Caki2 (cell line): ENCODE measurements at regions not wholly inside any gene's neighbourhood (a gene's known extent, or its start where the extent isn't known, plus 50 kb on each side); places are given as distances from the start of the nearest gene placed in this dataset.
"Not testable (repeated sequence)": the region's sequence is repeated elsewhere in the genome, so short reads cannot be mapped to it uniquely, and the experiment has no call there.

Experiments used
- DNase-seq: peaks from one replicate; pipeline ENCODE4 v3.0.0-alpha.2; 2015; ENCODE audit warnings: low read depth
- in situ Hi-C: cut with HindIII; loops from 2 replicates; pipeline ENCODE4 v1.10.0; 2016; ENCODE audit warnings: low sequenced_read_pairs, low pct_unique_long_range_greater_than_20kb, mixed read lengths

DNA sequence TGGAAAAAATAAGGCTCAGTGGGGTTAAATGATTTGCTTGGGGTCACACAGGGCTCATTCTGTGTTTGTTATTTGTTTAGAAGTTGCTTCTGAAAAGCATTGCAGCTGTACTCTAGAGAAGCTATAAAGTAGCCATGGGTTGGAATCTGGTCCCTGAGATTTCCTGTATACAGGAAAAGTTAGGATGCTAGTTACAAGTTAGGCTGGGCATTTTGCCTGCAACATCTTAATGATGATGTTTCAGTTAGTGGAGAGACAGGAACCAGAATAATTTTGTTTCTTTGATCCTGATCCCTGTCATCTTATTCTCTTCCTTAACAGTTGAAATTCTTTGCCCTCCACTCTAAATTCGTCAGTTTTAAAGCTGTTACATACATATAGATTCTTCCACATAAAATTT, 445.3 kb downstream of the OTOL1 start:
- in situ Hi-C loops, result no loop called here
- DNase-seq, result no peak

DNA sequence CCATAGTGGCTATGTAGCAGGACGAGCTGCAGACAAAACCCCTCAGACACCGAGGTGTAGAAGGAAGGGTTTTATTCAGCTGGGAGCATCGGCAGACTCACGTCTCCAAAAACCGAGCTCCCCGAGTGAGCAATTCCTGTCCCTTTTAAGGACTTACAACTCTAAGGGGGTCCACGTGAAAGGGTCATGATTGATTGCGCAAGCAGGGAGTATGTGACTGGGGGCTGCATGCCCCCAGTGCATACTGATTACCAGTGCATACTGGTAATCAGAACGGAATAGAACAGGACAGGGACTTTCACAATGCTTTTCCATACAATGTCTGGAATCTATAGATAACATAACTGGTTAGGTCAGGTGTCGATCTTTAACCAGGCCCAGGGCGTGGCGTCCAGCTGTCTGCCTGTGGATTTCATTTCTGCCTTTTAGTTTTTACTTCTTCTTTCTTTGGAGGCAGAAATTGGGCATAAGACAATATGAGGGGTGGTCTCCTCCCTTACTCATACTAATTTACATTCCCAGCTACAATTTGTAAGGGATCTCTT, 447.3 kb downstream of the OTOL1 start:
- in situ Hi-C loops, DNase-seq: not testable (repeated sequence)

DNA sequence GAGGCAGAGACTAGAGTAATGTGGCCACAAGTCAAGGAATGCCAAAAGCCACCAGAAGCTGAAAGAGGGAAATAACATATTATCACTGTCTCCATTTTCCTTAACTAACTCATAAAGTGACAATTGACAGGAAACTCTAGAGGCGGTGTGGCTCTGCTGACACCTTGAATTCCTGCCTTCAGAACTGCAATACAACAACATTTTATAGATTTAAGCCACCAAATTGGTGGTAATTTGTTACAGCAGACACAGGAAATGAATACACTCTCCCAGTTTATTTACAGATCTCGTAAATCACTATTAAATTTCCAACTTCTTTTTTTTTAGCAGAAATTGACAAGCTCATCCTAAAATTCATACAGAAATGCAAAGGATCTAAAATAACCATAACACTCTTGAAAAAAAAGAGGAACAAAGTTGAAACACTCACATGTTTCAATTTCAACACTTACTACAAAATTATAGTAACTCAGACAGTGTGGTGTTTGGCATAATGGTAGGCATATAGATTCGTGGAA, 449.9 kb downstream of the OTOL1 start:
- in situ Hi-C loops, result no loop called here
- DNase-seq, result no peak

DNA sequence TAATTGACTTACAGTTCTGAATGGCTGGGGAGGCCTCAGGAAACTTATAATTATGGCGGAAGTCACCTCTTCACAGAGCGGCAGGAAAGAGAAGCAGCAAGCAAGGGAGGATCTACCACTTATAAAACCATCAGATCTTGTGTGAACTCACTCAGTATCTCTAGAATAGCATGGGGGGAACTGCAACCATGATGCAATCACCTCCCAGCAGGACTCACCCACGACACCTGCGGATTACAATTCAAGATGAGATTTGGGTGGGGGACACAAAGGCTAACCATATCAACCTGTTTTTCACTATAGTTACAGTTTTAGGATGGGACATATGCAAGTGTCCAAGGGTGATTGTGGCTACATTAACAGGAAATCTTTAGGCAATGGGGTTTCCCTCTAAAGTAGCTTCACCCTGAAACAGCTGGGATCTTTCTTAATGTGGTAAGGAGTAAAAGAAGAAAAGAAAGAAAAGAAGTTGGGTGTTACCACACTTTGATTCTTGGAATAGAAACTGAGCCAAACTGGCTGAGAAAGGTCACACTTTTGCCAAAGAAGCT, 453.8 kb downstream of the OTOL1 start:
- no peak for DNase-seq
- in situ Hi-C loops, result no loop called here

DNA sequence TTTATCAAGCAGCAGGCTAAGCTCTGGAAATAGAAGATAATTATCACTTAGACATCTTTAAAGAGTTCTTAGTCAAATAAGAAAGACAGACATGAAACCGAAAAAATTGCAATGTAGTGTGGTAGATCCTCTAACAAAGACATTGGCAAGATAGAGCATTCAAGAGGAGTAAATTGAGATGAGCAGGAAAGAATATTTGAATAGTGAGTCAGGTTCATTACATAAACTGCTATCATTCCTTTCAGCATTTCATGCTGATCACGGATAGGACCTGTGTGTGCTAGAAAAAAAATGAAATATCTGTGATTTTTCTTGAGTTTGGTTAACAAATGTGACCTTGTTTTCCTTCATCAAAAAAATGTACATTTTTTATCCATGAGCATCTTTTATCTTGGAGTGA, 460.9 kb downstream of the OTOL1 start:
- in situ Hi-C loops, result no loop called here
- DNase-seq, result no peak

DNA sequence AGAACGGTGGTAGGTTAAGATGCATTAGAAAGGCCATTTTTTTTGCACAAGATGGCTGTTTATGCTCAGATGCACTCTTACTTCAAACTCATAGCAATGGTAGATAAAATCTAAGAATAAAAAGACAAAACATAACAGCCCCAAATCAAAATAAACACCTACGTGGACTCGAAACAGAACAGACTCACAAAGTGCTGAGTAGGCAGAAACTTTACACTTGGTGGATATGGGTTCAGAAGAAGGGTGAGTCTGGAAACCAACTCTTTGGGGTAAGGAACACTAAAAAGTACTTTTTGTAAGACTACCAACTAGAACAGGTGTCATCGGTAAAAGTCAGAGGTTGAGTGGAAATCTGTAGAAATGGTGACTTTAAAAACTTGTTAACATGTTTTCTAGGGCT, 468.2 kb downstream of the OTOL1 start:
- no peak for DNase-seq
- in situ Hi-C loops, result no loop called here

DNA sequence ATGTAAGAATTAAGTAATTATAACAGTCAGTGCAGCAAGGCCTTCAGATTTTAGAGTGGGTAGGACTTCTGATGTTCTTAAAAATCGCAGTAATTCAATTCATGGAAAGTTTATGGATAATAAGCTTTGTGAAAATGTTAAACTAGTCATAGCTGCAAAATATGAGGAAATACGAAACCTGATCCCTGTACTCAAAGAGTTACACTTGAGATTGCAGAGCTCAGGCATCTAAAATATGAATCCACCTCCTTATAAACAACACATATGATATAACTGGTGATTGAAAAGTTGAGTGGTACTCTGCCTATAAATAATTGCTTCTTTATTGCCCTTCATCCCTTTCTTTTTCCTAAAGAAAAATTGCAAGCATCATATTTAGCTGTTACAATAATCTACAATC, 473.3 kb downstream of the OTOL1 start:
- in situ Hi-C loops, result no loop called here
- no peak for DNase-seq

DNA sequence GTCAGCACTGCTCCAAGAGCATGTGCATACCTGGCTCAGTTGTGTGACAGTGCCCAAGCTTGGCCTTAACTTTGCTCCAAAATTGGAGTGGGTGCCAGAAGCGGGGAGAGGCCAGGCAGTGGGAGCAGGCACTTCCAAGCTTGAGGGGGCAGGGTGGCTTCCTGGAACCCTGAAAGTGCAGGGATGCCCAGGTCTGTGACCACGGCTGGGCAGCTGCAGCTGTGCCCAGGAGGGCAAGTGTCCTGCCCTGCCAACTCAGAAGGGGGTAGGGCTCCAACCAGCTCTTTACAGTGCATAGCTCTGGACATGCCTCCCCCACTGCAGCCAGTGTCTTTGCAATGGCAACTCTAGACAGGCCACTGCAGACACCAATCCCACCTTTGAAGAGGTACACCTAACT, 478.6 kb downstream of the OTOL1 start:
- in situ Hi-C loops, result no loop called here
- no peak for DNase-seq

DNA sequence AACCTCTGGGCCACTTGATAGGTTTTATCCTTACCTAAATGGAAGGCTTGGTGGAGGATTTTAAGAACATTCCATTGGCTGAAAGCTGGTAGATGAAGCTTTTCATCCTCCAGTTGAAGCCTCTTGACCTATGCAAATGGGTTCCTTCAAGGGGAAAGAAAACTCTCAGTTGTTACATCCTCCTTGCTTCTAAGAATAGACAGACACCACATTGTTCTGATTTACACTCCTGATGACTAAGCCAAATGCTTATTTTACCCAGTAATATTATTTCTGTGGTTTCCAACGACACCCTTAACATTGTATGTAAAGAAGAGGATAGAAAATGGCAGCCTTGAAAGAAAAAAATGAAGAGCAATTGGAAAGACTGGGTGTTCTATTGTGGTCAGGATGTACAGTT, 480.5 kb downstream of the OTOL1 start:
- peak; percentile 51 for DNase-seq
- in situ Hi-C loops, result no loop called here

DNA sequence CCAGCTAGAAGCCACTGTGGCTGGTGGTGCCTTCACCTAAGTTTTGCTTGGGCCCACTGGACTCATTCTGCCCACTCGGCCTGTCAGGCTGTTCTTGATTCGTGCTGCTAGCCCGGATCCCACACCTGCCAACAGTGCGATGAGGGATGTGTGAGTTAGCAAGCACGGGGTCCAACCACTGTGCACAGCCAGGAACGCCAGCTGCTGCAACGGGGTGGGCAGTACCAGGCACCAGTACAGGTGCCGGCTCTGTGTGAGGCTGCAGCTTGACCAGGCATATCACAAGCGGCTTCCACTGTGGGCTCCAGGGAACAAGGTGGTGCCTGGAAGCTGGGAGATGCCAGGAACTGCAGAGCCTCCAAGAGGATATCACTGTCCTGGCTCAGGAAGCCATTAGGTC, 481.2 kb downstream of the OTOL1 start:
- in situ Hi-C loops, result no loop called here
- no peak for DNase-seq

DNA sequence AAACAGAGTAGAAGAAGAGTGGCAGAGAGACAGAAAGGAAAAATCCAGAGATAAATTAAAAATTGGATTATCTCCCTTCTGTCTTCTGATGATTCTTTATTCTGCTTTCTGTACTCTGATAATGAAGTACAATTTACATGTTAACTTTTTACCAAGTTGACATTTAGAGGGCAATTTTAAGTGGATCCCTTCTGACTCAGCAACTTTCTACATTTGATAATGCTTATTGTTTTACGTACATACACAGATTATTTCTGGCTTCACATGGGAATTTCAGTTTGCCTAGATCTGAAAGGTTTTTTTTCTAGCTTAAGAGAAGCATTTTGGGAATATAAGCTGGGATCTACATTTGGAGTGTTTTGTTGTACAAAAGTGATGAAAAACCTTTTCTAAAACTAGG, 491.3 kb downstream of the OTOL1 start:
- in situ Hi-C loops, result no loop called here
- no peak for DNase-seq

DNA sequence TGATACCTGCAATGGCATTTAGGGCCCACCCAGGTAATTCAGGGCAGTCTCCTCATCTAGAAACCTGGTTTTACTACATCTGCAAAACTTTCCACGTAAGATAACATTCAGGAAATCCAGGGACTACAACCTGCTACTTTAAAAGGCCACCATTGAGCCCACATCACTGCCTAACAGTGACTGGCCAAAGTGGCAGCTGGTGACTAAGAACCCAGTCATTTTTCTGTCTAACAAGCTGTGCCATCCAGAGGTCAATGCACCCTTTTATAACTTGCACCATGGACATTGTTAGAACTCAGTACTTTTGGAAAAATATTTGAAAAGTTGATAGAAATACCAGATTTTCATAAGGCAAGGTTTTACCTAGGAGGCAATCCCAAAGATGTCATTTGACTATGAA, 492.4 kb downstream of the OTOL1 start:
- DNase-seq, result peak; percentile 28
- in situ Hi-C loops, result no loop called here

DNA sequence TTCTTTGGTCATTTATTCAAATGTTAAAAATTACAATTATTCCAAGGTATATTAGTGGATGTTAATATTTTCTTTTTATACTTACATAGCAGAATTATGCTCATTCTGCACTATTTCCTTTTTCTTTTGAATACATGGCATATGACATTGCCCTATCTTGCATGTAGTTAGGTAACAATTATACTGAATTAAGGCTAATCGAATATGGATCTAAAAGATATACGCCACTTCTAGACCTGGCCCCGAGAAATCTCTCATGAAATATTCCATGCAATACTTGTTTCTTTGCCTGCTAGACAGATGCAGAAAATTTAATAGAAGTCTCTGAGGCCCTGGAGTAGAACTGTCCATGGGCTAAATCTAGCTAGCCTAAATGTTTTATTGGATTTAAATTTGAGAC, 493.4 kb downstream of the OTOL1 start:
- in situ Hi-C loops, result no loop called here
- DNase-seq, result no peak

DNA sequence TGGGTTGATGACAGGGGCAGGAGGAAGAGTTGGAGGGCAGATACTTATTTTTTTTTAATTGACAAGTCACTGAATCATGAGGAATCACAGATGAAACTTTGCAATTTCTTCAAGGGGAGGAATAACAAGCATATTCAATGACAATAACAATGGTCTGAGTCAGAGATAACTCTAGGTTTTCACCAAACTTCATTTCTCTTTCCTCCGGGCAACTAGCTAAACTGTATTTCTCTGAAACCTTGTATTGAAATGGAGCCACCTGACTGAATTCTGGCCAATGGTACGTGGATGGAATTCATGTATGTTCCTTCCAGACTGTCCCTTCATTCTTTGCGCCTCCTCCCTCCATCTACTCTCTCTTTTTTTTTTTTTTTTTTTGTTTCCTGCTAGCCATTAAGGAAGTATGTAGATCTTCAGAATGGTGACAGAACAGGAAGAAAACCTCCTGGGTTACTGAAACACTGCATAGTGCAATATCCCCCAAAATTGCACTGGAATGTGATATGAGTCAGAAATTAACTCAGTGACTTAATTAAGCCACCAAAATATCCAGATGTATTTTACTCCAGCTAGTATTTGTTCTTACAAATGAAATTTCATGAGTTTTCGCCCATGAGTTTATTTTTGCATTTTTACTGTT, 495.4 kb downstream of the OTOL1 start:
- DNase-seq, result no peak
- in situ Hi-C loops, result no loop called here

DNA sequence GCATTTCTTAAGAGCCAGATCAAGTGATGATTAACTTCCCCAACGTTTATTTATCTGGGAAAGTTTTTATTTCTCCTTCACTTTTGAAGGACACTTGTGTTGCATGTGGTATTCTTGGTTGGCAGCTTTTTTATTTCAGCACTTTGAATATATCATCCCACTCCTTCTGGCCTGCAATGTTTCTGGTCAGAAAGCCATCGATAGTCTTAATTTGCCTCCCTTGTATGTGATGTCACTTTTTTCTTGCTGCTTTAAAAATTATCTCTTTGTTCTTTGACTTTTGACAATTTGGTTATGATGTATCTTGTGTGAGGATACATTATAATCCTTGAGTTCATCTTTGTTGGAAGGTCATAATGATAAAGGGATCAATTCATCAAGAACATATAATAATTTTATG, 503.2 kb downstream of the OTOL1 start:
- in situ Hi-C loops, result no loop called here
- no peak for DNase-seq

DNA sequence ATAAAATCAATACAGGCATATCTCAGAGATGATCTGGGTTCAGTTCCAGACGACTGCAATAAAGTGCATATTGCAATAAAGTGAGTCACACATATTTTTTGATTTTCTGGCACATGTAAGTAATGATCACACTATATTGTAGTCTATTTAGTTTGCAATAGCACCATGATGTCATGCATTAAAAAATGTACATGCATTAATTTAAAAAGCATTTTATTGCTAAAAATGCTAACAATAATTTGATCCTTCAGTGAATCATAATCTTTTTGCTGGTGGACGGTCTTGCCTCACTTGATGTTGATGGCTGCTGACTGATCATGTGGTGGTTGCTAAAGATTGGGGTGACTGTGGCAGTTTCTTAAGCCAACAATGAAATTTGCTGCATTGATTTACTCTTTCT, 511.1 kb downstream of the OTOL1 start:
- no peak for DNase-seq
- in situ Hi-C loops, result no loop called here

DNA sequence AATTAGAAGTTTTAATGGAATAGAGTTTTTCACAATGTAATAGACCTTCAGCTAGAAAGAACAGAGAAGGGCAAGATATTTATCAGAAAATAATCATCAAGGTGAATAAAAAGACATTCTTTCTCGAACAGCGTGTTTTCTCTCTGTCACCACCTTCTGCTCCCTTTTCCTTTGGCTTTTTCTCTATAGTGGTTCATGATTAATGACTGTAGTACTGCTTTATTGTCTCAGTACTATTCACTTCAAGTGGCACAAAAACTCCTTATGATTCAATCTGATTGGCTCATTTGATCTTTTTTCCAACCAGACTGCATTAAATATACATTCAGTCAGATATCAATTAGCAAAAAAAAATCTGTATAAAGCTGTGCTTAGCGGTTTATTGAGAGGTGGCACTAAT, 516.0 kb downstream of the OTOL1 start:
- in situ Hi-C loops, result no loop called here
- DNase-seq, result no peak

DNA sequence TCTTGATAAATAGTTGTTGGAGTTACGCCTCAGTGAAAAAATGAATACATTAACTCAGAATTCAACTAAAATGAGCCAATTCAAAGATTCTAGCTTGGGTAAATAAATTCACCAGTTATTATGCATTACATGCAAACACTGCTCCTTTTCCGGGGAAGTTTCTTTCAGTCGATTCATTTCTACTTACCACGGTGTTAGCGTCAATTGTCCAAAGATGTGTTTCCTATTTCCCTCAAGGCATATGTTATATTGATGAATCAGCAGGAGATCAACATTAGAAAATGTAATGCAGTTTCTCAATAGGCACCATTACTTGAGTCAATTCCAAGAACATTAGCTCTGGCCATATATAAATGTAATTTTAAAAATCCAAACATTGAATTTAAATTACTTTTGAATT, 517.7 kb downstream of the OTOL1 start:
- DNase-seq, result no peak
- in situ Hi-C loops, result no loop called here

DNA sequence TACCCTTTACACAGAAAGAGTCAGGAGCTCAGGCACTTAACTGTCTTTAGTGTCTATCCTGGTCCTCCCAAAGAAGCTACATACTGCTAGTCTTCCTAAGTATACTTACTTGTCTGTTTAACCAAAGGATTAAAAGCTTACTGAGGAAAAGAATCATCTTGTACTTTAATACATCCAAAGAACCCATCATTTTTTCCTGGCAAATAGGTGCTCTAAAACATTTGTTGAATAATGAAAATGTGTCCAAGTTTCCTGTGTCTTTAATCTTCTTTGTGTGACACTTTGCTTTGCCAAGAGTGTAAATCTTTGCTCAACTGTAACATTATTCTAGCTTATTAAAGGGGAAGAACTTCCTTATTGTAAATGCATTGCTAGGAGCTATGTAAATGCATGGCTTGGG, 519.2 kb downstream of the OTOL1 start:
- DNase-seq, result no peak
- in situ Hi-C loops, result no loop called here

DNA sequence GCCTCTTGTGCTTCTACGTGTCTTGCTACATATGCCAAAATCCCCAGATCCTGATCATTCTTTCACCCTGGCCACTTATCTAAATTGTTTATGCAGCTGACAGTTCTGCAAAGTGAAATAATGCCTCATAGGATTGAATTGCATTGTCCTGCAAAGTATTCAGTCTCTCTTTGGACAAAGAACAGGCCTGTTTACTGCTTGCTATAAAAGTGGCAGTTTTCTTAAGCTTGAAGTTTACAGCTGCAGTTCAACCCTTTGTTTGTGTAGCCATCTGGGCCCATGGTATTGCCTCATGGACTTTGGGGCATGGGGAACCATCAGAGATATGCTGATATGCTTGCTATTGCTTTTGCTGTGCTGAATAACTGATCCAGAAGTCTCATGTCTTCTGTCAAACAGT, 523.2 kb downstream of the OTOL1 start:
- no peak for DNase-seq
- in situ Hi-C loops, result no loop called here
